GM21786 (cell line): ENCODE measurements at regions not wholly inside any gene's neighbourhood (a gene's known extent, or its start where the extent isn't known, plus 50 kb on each side); places are given as distances from the start of the nearest gene placed in this dataset.
"Not testable (repeated sequence)": the region's sequence is repeated elsewhere in the genome, so short reads cannot be mapped to it uniquely, and the experiment has no call there.

ENCODE experiments used
- ATAC-seq: cut with Tn5 transposase; IDR thresholded peaks from one replicate; pipeline ENCODE4 v1.9.1; 2021; ENCODE audit not compliant: unreplicated experiment

DNA sequence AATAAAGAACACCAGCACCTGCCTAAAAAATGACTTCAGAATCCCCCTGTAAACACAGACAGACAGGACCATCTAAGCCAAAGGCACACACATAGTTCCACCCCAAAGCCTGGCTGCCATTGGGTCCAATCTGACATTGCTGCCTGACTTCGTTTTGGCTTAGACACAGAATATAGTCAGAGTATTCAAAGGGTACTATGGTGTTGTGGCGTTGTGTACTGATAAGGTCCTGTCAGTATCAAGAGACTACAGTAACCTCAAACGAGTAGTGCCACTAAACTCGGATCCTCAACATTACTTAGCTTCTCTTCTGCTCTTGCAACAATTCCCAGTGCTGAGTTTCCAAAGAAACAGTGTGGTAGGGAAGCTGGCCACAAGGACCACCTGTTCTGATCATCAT lies 169.3 kb upstream of the NR5A2 start:
- ATAC-seq = no peak

DNA sequence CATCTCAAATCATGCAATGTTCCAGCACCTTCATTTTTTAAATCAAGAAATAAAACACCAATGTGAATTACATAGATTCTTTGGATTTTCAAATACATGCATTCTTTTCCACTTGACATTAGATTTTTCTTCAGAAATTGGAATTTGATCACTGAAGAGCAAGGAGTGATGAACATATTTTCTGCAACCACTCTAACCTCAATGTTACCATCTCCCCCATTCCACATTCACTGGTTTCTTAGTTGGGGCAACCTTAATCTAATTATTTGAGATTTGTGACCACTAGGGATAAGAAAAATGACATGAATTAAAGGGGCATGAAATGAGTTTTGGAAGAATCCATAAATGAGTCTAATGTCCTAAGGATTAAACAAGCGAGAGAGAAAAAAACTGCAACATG lies 168.7 kb upstream of the NR5A2 start:
- no peak for ATAC-seq

DNA sequence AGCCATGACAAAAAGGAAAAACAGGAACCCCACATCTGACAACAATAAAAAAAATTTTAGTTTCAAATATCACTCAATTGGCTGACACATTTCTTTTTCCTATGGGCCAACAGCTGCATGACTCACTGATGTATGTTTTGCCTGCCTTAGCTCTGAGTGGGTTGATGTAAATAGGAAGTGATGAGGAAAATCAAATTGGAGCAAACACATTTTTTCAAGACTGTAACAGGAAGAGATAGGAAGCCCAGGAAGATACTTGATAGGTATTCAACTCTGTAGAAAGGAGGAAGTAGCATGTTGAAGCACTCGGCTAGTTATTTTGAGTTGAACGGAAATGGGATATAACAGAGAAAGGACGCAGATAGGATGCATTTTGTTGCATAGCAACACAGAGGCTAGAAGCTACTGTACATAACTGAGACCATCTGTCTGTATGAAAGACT lies 168.0 kb upstream of the NR5A2 start:
- ATAC-seq = no peak

DNA sequence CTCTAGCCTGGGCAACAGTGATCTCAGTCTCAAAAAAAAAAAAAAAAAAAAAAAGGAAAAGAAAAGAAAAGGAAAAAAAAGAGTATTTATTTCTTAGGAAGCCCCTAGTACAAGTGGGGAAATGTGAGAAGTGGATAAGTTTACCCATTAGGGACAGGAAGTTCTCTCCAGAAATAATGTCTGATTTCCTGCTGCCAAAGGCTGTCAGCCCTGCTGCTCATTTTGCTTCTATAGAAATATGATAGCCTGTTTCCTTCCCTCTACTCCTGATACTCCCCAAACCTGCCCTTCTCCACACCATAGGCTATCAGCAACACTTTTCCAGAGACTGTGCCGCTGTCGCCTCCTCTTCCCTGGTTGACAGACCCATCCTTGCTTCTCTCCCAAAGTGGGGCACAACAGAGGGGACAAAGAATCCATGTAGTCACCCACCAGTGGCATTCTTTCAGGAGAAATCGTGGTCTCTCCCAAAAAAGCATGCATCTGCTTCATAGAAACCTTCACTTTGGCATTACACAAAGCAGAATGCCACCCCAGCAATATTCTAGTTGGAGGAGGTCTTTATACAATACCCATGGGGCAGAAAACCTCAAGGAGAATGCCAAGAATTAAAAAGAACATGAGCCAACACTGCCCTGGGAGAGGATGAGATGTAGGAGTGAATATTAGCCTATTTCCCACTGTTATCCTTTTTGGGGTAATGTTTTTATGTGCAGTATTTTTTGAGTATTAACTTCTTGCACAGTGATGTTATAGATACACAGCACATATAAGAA lies 166.3 kb upstream of the NR5A2 start:
- no peak for ATAC-seq

DNA sequence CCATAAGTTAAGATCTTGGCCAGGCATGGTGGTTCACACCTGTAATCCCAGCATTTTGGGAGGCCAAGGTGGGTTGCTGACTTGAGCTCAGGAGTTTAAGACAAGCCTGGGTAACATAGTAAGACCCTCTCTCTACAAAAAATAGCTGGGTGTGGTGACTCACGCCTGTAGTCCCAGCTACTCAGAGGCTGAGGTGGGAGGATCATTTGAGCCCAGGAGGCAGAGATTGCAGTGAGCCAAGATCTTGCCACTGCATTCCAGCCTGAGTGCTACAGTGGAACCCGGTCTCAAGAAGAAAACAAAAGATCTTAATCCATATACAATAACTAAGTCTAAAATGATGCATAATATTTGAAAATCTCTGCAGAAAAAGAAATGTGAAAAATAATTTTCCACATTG lies 165.5 kb upstream of the NR5A2 start:
- no peak for ATAC-seq

DNA sequence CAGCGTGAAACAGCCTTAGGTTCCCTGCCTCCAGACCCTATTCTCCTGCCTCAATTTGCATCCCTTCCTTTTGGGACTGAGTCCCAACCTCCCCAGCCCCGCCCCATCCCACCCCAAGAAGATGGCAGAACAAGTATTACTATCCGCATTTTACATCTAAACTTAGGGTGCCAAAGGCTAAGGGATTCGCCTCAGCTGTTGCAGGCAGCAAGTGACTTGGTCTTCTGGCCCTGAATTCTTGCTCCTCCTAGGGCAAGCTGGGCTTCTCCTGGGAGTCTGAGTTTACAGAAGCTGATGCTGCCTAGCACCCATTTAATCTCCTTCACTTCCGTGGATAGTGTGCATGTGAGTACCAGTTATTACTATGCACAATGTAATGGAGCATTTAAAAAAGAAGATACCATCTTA lies 161.3 kb upstream of the NR5A2 start:
- ATAC-seq = no peak

DNA sequence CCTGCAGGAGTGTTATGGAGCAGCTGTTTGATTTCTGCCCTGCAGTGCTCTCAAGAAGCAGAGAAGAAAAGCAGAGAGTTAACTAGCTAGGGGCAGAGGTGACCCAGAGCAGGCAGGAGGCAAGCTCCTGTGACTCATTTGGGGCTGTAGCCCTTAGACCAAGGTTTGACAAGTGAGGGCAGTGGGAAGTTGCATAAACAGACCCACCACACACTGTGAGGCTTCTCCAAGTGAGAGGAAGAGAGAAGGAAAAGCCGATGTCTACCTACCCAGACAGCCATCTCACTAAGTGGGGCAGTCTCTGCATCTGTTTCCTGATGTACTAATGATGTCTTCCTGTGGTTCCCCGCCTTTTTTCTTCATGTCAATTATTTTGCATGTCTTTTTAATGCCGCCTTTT lies 159.9 kb upstream of the NR5A2 start:
- ATAC-seq = no peak

DNA sequence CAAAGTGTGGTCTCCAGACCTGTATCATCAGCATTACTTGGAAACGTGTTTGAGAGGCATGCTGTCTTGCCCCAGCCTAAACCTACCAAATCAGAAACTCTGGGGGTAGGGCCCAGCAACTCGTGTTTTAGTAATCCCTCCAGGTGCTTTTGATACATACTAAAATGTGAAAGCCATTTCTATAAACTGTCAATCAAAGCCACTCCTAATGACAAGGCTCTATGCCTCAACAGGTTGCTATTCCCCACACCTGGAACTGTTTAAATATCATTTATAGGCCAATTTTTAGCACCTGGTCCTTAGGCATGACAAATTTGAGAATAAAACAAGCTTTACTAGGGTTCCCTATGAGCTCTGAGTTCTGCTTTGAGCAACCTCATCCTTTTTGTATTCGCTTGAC lies 158.7 kb upstream of the NR5A2 start:
- ATAC-seq = no peak

DNA sequence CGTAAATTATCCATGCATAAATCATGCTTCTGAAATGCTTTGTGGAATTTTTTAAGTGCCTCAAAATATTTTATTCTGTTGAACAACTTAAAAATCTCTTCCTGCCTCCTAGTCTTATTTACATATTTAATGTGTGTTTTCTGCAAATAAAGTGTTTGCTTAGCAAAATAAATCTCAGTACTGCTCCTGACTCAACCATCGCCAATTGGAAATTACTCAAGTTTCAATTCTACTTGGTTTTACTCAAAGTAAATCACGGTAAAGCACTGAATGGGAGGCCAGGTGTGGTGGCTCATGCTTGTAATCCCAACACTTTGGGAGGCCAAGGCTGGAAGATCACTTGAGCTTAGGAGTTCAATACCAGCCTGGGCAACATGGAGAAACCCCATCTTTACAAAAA lies 152.2 kb upstream of the NR5A2 start:
- ATAC-seq = no peak

DNA sequence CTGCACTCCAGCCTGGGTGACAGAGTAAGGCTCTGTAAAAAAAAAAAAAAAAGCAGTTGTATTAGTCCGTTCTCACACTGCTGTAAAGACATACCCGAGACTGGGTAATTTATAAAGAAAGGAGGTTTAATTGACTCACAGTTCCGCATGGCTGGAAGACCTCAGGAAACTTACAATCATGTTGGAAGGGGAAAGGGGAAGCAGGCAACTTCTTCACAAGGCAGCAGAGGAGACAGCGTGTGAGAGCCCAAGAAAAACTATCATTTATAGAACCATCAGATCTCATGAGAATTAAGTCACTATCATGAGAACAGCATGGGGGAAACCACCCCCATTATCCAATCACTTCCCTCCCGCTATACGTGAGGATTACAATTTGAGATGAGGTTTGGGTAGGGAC lies 151.7 kb upstream of the NR5A2 start:
- no peak for ATAC-seq

DNA sequence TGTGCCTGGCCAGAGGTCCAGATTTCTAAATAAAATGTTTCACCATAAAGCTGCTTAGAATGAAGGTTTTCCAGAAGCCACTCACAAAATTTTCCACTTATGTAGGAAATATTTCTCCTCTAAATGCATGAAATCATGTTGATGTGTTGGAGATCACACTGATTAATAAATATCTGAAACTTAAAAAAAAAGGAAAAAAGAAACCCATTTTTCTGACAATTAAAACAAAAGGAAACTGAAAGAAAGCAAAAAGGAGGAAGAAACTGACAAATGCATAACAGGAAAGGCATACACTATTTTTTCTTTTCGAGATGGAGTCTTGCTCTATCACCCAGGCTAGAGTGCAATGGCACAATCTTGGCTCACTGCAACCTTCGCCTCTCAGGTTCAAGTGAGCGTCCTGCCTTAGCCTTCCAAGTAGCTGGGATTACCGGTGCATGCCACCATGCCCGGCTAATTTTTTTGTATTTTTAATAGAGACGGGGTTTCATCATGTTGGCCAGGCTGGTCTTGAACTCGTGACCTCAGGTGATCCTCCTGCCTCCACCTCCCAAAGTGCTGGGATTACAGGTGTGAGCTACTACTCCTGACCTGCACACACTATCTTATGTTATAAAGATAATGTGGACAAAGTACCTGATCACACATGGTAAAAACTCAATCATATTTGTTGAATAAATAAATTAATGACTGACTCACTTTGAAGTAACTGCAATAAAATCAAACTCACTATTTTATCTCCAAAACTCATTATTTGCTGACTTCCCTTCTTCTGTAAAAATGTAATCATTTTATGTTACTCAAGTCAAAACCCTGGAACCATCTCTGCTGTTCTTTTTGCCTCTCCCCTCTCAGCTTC lies 149.8 kb upstream of the NR5A2 start:
- no peak for ATAC-seq

DNA sequence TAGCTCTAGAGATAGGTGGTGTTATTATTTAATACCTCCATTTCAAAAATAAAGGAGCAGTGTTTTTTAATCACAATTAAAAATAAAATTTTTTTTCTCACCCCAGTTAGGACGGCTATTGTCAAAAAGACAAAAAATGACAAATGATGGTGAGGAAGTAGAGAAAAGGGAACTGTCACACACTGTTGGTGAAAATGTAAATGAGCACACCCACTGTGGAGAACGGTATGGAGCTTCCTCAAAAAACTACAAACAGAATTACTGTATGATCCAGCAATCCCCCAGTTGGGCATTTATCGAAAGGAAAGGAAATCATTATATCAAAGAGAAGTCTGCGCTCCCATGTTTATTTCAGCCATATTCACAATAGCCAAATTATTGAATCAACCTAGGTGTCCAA lies 148.7 kb upstream of the NR5A2 start:
- no peak for ATAC-seq

DNA sequence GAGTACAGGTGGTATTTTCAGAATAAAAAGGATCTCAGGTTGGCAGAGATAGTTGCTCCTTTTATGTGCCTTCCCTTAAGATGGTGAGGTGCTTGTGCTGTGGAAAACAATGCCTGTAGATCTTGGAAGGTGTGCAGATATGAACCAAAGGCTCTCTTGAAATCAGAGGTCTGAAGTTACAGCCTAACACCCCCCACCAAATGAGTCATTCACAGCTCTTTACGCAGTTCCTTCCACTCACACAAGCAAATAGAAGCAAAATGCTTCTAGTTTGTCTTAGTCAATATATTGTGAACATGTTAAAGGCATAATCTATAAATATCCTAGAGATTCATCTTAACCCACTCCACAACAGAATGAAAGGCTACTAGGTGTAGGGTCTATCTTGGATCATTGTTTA lies 128.9 kb upstream of the NR5A2 start:
- no peak for ATAC-seq

DNA sequence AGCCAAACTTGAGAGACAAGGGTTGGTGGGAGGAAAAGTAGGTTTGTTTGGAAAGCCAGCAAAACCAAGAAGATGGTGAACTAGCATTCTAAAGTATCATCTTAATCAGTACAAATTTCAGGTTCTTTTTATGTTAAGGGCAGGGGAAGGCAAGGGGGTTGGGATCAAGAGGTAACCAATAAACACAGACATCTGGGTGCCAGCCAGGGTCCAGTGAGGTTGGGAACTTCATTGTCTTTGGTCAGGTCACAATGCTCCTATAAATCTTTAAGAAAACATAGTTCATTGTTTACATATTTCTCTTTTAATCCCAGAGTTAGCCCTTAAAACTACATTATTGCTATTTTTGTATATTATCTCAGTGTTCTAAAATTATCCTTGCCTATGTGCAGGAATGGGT lies 126.2 kb upstream of the NR5A2 start:
- ATAC-seq = no peak

DNA sequence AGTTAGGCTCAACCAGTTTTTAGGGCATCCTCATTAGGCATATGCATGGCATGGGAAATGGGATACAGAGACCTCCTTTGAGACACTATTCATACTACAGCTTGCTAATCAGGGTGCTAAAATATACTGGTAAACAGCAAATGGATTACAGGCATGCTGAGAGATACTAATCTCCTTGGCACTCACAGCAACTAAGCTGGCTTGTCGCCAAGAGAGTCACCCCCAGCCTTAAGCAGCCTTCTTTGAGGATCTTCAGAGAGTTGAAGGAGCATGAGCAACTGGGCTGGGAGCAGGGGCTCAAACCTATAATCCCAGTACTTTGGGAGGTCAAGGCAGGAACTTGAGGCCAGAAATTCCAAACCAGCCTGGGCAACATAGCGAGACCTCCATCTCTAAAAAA lies 120.1 kb upstream of the NR5A2 start:
- ATAC-seq = no peak

DNA sequence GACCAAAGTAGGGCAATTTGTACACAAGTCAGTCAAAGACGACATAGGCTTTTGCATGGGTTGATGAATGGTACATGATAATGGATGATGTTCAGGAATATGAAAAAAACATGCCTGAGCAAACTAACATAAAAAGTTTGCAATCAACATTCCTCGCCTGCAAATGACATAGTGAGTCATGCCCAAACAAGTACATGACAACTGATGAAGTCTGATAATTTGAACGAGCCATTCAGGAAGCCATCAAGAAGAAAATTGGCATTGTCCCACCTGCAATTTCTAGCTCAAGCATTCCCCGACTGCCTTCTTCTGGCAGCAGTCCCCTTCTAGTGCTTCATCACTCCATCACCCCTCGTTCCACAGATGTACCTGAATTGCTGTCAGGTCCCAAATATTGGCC lies 118.4 kb upstream of the NR5A2 start:
- no peak for ATAC-seq

DNA sequence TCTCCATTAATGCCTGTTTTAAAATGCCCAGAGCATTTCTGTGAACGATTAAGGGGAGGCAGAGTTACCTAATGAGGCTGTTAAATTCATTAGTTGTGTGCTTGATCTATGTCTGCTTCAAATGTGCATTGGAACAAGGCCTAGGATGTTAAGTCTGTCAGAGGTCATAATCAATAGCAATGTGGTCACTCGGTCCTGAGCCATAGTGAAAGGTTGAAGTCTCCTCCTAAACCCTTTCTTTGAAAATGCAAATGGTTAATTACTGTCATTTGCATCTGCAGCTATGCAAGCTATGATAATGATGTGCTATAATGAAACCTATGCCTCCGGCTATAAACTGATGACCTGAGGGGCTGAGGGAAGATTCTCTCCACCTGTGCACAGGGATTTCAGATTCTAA lies 114.2 kb upstream of the NR5A2 start:
- ATAC-seq = no peak

DNA sequence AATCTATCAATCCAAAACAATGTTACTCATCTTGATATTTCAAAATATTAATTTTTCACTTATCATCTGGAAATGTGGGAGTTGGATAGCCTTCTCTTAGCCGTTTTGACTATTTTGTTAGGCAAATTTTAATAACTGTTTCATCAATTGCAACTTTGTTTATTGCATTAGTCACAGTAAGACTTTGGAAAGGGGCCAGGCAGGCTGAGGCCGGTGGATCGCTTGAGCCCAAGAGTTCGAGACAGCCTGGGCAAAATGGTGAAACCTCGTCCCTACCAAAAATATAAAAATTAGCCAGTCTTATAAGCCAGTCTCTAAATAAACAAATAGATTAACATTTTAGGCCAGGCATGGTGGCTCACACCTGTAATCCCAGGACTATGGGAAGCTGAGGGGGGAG lies 113.0 kb upstream of the NR5A2 start:
- ATAC-seq = no peak

DNA sequence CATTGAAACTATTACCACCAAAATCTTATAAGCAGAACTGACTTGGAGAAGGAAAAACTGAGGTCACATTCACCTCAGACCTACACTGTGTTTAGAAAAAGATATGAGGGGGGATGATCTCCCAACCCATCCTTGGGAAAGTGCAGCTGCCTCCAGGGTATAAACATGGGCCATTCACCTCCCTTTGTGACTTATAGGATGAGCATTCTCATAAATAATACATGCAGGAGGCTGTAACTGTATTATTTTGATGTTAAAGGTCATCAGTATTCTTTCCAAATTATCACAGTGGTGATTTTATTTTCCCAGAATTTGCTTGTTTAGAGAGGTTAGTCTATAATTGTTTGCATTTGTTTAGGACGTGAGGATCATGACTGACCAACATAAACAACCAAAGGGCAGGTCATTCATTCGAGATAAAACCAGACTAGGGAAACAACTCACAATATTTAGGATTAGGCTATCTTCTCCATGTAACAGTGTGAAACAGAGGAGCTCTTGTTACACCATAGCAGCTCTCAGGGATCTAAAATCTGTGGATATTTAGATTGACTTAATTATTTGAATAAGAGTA lies 109.2 kb upstream of the NR5A2 start:
- no peak for ATAC-seq

DNA sequence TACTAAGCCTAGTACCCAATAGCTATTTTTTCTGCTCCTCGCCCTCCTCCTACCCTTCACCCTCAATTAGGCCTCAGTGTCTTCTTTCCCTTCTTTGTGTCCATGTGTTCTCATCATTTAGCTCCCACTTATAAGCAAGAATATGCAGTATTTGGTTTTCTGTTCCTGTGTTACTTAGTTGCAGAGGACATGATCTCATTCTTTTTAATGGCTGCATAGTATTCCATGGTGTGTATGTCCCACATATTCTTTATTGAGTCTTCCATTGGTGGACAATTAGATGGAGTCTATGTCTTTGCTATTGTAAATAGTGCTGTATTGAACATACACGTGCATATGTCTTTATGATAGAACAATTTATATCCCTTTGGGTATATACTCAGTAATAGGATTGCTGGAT lies 106.9 kb upstream of the NR5A2 start:
- no peak for ATAC-seq

DNA sequence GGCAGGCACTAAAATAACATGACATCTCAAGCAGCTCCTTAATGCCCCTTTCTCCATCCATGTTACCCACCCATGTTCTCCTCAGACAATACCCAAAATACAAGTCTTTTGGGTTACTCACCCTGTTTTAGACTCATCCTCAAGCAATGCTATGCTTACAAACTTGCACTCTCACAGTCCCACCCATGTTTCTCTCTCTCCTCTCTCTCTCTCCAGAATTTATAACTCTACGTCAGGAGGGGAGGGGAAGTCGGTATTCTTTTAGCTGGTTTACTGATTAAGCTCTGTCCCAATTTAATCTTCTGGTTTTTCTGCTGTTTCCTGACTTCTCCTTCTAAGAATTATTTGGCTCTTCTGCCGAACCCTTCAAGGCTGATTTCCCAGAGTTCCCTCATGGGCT lies 98.0 kb upstream of the NR5A2 start:
- ATAC-seq = no peak

DNA sequence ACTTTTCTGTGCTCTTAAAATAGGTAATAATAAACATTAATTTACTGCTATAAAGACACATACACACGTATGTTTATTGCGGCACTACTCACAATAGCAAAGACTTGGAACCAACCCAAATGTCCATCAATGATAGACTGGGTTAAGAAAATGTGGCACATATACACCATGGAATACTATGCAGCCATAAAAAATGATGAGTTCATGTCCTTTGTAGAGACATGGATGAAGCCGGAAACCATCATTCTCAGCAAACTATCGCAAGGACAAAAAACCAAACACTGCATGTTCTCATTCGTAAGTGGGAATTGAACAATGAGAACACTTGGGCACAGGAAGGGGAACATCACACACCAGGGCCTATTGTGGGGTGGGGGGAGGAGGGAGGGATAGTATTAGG lies 97.4 kb upstream of the NR5A2 start:
- not testable (repeated sequence) for ATAC-seq
